GM18520 (cell line): ENCODE measurements at regions not wholly inside any gene's neighbourhood (a gene's known extent, or its start where the extent isn't known, plus 50 kb on each side); places are given as distances from the start of the nearest gene placed in this dataset.
"Not testable (repeated sequence)": the region's sequence is repeated elsewhere in the genome, so short reads cannot be mapped to it uniquely, and the experiment has no call there.

ENCODE experiments used
- ATAC-seq: cut with Tn5 transposase; IDR thresholded peaks from one replicate; pipeline ENCODE4 v1.9.1; 2021; ENCODE audit not compliant: unreplicated experiment

DNA sequence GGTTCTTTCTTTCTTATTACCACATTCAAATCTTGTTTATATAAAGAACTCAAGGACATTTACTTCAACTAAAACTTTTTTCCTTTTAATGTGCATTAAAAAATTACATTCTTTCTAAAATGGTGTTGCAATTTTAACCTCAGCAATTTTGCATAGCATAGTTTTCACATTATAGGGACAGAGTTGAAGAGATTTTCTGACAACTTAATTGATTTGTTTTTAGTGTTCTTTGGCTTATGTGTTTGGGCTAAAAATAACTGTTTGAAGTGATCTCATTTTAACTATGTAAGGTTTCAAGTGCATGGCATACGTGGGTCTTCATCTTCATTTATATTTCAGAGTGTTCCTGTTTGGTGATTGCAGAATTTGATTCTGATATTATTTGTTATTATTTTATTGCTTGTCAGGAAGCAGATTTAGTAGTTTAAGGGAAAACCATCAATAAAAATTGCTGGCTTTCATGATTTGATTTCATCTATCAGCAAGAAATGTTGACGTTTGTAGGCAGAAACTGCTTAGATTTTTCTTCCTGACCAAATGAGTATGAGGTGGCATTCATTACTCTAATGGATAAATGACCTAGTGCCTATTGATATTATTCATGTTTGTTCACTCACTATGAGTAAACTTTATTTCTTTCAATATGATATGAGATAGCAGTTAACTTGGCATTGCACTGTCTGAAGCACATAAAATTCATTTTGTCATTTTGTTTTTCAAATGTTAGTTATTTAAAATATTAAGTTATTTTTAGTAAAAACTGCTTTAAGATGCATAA lies 398.4 kb downstream of the NUP35 start:
- ATAC-seq, result no peak

DNA sequence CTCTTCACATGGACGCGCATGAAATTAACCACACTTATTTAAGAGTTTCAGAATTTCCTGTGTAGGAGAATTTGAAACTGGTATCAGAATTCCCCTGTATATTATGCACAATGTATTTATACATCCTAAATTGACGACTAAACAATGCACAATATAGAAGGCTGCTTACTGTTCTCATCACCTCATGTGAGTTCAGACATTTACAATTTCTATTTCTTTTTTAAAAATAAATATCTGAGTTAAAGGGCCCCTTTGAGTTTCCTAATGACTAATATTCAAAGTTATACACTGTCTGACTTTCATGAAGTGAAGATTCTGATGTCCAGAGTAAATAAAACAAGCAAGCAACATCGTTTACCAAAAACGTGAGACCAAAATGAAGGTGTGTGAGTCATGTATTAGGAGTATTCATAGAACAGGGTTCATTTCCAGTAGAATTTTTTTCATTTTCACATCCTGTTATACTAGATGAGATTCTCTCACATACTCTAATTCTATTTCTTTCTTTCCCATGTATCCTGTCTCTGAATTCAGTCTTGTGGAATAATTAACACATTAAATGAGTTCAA lies 406.2 kb downstream of the NUP35 start:
- peak; percentile 77 for ATAC-seq

DNA sequence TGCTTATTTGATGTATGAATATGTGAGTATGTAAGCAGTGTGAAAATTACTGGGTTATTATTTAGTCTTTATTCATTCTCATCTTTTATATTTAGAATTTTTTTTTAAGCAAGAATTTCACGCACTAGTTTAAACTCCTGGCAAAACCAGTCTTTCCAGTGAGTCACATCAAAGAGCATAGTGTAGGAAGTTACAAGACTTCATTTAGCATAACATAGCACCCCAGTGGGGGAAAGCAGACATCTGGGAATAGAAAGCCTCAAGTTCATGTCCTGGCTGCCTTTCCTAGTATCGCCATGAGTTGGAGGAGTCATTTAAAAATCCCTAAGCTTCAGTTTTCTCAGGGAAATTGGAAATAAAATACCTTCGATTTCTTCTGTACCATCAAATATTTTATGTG lies 408.3 kb downstream of the NUP35 start:
- ATAC-seq, result no peak

DNA sequence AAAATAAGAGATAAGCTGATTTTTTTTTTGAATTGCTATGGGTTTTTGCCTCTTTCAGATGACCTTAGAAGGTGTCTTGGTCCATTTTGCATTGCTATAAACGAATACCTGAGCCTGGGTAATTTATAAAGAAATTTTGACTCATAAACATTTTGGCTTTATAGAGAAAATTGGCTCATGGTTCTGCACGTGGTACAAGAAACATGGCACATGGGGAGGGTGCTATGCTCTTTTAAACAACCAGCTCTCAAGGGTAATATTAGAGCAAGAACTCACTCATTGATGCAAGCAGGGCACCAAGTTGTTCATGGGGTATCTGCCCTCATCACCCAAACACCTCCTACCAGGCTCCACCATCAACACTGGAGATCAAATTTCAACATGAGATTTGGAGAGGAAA lies 408.8 kb downstream of the NUP35 start:
- ATAC-seq, result no peak

DNA sequence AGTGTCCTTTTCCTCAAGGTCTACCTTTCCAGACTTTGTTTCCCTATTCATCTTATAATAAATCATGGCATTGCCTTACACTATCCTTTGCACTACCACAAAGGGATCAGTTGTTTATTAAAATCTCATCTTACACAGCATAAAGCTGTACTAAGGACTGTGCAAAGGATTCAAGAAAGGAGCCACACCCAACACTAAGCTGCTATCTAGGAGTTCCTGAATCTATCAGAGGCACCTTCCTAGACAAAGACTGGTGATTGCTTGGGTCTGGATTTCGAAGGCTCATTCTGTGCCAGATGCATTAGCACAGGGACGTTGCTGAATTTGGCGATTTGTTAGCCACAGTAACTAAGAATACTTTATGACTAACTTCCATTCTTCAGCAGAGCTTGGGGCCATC lies 412.0 kb downstream of the NUP35 start:
- no peak for ATAC-seq

DNA sequence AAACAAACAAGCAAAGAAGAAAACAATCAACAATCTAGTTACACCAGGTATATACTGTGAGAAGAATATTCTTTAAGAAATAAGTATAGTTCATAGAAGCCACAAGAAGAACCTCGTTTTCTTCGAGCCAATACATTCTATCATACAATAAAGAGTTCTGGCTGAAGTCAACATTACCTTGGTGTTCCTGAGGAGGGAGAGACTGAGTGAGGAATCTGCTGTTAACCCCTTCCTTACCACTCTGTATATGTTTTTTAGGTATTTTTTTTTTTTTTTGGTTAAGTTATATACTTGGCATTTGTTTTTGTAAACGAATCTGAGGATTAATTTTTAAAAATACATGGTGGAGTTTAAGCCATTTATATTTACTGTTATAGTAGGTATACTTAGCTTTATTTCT lies 412.5 kb downstream of the NUP35 start:
- no peak for ATAC-seq

DNA sequence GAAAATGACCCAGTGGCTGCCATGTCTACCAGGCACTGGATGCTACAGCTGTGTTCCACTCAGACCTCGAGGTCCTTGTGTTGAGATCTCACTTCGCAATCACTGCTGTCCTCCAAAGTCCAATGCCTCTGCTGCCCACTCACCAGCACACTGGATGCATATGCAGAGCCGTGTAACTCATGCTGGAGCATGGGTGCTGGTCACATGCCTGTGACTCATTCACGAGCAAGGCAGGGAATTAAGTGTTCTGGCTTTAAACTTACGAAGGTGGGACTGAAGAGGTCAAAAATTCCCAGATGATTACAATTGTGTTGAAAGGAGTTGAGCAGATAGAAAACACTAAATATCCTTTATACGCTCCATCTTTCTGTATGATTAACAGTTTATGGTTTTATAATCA lies 417.5 kb downstream of the NUP35 start:
- no peak for ATAC-seq

DNA sequence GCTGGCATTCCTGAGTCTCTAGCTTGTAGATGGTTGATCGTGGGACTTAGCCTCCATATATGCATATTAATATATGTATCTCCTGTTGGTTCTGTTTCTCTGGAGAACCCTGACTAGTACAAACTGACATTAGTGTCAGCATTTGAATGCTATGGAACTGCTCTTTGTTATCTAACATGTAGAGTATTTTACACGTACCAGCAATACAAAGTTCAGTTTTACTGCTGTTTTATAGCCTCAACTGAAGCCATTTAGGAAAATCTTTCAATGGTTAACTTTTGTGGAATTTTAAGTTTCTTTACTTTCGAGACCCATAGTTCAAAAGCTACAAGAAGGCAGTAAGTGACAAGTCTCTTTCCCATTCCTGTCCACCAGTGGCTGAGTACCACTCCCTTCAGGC lies 418.4 kb downstream of the NUP35 start:
- ATAC-seq, result no peak

DNA sequence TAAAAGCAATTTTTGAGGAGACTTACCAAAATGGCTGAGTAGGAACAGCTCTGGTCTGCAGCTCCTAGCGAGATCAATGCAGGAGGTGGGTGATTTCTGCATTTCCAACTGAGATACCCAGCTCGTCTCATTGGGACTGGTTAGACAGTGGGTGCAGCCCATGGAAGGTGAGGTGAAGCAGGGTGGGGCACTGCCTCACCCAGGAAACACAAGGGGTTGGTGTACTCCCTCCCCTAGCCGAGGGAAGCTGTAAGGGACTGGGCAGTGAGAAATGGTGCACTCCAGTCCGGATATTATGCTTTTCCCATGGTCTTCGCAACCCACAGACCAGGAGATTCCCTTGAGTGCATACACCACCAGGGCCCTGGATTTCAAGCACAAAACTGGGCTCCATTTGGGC lies 419.0 kb downstream of the NUP35 start:
- no peak for ATAC-seq

DNA sequence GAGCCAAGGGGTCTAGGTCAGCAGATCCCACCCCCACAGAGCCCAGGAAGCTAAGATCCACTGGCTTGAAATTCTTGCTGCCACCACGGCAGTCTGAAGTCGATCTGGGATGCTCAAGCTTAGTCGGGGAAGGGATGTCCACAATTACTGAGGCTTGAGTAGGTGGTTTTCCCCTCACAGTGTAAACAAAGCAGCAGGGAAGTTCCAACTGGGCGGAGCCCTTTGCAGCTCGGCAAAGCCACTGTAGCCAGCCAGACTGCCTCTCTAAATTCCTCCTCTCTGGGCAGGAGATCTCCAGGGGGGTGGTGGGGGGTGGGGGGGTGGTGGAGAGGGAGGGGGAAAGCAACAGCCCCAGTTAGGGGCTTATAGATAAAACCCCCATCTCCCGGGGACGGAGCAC lies 419.5 kb downstream of the NUP35 start:
- peak; percentile 96 for ATAC-seq

DNA sequence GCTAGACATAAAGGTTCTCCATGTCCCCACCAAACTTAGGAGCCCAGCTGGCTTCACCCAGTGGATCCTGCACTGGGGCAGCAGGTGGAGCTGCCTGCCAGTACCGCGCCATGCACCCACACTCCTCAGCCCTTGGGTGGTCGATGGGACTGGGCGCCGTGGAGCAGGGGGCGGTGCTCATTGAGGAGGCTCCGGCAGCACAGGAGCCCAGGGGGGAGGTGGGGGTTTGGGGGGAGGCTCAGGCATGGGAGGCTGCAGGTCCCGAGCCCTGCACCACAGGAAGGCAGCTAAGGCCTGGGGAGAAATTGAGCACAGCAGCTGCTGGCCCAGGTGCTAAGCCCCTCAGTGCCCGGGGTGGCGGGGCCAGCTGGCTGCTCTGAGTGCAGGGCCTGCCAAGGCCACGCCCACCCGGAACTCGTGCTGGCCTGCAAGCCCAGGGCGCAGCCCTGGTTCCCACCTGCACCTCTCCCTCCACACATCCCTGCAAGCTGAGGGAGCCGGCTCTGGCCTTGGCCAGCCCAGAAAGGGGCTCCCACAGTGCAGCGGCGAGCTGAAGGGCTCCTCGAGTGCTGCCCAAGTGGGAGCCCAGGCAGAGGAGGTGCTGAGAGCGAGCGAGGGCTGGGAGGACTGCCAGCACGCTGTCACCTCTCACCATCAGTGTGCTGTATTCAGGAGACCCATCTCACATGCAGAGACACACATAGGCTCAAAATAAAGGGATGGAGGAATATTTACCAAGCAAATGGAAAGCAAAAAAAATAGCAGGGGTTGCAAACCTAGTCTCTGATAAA lies 422.5 kb downstream of the NUP35 start:
- ATAC-seq, result not testable (repeated sequence)

DNA sequence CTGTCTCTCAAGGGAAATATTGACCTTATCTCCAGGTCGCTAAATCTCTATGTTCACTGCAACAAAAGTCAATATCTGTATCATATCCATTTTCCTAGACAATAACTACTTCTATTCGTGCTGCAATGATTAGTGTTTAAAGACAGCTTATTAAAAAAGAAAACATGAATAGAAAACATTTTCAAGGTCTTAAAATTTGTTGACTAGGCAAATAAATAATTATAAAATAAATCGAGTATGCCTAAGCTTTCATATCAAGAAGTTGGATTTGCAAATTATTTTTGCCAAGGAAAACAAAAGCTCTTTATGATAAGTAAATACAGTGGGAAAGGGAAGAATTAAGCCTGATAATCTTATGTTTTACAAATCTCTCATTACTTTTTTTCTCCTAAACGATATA lies 428.5 kb downstream of the NUP35 start:
- ATAC-seq, result no peak

DNA sequence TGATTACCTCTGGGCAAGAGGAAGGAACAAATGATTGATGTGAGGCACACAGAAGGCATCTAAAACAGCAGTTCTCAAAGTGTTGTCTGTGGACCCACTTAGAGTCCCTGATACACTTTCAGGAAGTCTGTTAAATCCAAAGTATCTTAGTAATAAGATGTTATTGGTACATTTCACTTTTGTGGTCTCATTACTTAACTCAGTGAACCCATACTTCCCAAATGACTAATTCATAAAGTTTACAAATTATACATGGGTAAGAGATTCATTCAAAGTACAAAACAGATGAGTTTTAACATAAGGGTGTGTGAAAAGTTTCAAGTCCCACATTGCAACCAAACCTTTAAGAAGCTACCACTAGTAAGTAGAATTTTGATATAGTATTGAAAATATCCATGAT lies 440.5 kb downstream of the NUP35 start:
- no peak for ATAC-seq

DNA sequence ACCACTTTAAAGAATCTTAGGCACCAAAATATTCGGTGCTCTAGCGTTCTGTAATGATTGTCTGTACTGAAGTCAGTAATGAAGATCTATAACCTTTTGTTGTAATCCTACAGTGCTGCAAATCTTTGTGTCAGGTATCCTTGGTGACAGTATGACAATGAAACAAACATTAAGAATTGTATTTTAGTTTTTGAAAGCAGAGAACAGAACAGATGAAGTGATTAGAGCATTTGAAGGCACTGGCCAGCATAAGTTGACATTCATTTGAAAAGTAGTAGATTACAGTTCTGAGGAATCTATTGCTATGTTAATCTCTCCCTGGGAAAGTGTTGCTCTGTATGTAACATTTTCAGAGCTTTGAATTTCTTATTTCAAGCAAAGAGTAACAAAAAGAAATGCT lies 451.2 kb downstream of the NUP35 start:
- ATAC-seq, result no peak

DNA sequence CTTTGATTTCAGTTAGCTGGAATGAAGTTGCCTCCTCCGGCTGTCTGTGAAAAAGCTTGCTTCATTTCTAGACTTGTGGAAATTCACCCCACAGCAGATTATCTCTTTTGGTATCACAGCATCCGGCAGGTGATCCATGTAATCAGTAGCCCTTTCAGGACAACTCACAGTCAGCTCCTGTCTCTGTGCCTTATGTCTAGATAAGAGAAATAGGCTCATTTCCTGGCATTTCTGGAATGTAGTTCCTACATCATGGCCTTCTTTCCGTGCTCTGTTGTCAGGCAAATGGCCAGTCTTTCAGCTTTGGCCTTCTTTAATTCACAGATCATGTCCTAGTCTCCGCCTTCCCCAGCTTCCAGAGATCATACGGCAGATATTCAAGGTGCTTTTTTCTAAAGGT lies 455.4 kb downstream of the NUP35 start:
- no peak for ATAC-seq

DNA sequence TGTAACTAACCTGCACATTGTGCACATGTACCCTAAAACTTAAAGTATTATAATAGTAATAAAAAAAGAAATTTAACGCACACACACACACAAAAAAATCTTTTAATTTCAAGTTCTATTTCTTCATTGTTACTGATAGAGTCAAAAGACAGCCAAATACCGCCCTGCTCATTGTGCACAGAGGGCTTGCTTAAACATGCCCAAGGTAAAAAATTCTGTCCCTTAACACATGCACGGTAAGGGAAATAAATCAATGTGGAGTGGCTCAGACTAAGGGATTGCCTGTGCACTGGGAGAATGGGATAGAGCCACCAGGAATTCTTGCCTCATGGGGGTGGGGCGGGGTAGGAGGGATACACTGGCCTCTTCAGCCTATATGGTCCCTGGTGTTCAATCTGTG lies 468.0 kb downstream of the NUP35 start:
- ATAC-seq, result no peak

DNA sequence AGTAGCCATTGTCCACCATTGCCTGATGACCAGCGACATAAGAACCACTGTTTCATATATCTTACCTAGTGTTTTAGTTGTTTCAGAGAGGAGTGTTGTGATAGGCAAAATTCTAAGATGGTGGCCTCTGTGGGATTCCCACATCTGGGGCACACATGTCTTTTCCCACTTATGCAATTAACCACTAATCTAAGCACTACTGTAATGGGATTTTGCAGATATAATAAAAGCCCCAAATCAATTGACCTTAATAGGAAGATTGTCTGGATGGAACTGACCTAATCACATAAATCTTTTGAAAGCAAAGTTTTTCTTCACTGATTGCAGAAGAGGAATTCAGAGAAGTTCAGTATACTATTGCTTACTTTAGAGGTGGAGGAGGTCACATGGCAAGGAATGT lies 469.9 kb downstream of the NUP35 start:
- ATAC-seq, result no peak

DNA sequence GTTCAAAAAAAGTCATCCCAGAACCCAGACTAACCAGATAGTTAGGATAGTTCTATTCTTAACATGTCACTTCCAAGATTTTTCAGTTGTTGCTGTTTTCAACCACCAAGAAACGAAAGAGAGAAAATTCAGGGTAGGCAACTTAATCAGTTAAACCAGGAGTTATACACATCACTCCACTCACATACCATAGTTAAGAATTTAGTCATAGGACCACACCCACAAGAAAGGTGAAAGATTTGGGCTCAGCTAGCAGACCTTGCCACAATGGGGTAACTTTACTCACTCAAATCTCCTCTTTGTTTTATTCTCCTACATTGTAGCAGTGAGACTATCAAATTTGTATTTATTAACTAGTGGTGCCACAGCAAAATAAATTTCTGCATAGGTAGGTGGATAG lies 473.6 kb downstream of the NUP35 start:
- no peak for ATAC-seq

DNA sequence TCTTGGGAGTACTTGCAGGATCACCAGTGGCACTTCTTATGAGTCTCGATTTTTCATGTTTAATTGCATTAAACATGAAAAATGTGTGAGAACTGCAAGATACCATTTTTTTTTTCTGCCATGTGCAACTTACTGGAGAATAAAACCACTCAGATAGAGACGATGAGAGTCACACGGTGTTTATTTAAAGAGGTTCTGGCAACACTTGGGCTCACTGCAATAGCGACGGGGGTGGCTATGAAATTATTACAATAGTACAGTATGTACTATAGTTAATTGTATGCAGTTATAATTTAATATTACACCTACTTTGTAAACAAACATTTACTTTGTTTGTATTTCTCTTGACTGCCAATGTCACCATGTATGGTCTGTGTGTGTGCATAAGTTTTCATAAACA lies 479.8 kb downstream of the NUP35 start:
- ATAC-seq, result no peak

DNA sequence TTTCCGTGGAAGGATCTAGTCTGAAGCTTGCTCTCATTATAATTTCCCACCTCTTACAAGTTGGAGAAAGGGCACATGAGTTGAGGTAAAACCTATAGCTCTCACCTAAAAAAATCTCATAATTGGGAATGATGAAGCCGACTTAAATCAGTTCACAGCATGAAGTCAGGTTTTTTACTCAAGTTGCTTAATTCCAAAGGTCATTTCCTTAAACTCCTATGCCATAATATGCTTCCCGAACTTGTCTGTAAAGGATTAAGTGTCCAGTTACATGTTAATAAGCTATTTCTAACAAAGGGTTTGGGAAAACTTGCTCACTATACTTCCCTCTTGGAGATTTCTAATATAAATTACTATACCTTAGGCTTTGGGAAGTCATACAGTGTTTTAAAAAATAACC lies 481.2 kb downstream of the NUP35 start:
- no peak for ATAC-seq

DNA sequence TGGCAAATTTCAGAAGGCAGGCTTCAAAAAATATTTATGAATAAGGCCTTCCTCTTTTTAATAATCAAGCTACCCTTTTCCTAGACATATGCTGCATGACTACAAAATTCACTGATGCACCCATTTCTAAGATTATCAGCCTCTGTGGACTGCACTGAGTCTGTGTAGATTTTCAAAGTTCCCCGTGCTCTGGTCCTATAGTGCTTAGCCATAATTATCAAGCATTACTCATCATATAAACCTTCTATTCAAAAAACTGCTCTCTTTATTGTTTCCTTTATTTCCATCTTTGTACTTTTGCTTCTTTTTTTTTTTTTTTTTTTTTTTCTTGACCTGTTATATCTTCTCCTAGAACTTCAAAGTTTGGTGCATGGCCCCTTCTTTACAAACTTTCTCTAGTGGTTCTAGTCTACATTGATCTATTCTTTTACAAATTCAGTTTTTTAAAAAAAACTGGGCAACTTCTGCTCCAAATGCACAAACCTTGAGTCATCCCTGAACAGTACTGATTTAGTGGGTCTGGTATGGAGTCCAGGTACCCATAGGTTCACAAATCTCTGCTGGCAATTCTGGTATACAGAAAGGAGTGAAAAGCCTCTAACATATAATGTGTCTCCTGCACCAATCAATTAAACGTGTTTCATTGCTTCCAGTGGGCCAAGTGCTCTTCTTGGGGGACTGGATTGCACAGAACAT lies 481.9 kb downstream of the NUP35 start:
- no peak for ATAC-seq

DNA sequence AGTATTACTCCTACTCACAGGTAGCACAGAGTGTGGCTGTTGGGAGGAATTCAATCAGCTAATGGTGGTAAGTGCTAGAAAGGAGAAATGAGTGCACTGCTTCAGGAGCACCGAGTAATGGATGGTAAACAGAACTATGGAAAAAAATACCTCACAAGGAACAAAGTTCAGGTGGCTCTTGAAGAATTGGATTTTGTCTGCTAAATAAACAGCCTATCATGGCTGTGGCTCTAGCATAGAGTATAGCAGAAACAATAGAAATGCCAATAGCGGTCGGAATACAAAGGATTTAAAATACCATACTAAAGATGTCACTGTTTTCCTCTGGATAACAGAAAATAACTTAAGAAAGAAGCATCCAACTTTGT lies 482.5 kb downstream of the NUP35 start:
- no peak for ATAC-seq
